CD4-positive, alpha-beta T cell (primary cell): ENCODE measurements at regions not wholly inside any gene's neighbourhood (a gene's known extent, or its start where the extent isn't known, plus 50 kb on each side); places are given as distances from the start of the nearest gene placed in this dataset.

ENCODE experiments used
- ATAC-seq: fragments of 200-7000 bp; cut with Tn5 transposase; one replicate; pipeline ENCODE4 v1.10.0; 2022; ENCODE audit warnings: mild to moderate bottlenecking; ENCODE audit not compliant: poor library complexity
- CTCF ChIA-PET: fragments of 350-600 bp; sonication (Branson Sonifier 250); formaldehyde crosslinking; loops from one replicate; lab custom pipeline; 2021; ENCODE audit warnings: antibody characterized with exemption, inconsistent platforms; lab: Charles Lee
- POLR2A ChIA-PET: fragments of 350-600 bp; sonication (Branson Sonifier 250); formaldehyde crosslinking; loops from one replicate; lab custom pipeline; 2021; ENCODE audit warnings: antibody characterized with exemption, inconsistent platforms; lab: Charles Lee
- DNase-seq, 14 experiments: peaks; one replicate each; pipeline ENCODE4 v3.0.0-alpha.2; 2013 to 2020; ENCODE audit warnings: mixed read lengths in 2 of 14
- H3K27ac ChIP-seq, 2 donors: one replicate each; pipeline versions ENCODE4 v1.5.1 to v1.7.0; 2013; ENCODE audit warnings: low read length in 2 of 2, low read depth in 1 of 2, mild to moderate bottlenecking in 1 of 2
- H3K27me3 ChIP-seq, 2 experiments: 1 replicate in 1 of 2; 2 replicates in 1 of 2; pipeline versions ENCODE4 v1.6.1 to v1.7.0; 2013; ENCODE audit warnings: low read length in 2 of 2, control low read depth in 1 of 2, mild to moderate bottlenecking in 1 of 2, moderate library complexity in 1 of 2; ENCODE audit not compliant: insufficient read depth in 2 of 2, control insufficient read depth in 1 of 2
- H3K36me3 ChIP-seq: one replicate; pipeline ENCODE4 v1.6.1; 2013; ENCODE audit warnings: low read length, control low read depth; ENCODE audit not compliant: insufficient read depth
- H3K4me1 ChIP-seq: one replicate; pipeline ENCODE4 v1.6.1; 2013; ENCODE audit warnings: low read length, control low read depth; ENCODE audit not compliant: insufficient read depth
- H3K4me3 ChIP-seq: one replicate; pipeline ENCODE4 v1.5.1; 2013; ENCODE audit warnings: mild to moderate bottlenecking, low read length, moderate library complexity
- H3K9me3 ChIP-seq, 2 experiments: 1 replicate in 1 of 2; 2 replicates in 1 of 2; pipeline versions ENCODE4 v1.6.1 to v1.7.0; 2013; ENCODE audit warnings: low read length in 2 of 2, mild to moderate bottlenecking in 2 of 2, control low read depth in 1 of 2, moderate library complexity in 1 of 2; ENCODE audit not compliant: control insufficient read depth in 1 of 2, insufficient read depth in 1 of 2
- H3K27ac Mint-ChIP-seq: one replicate; pipeline ENCODE4 v1.8.0; 2020; ENCODE audit warnings: mixed read lengths
- H3K27me3 Mint-ChIP-seq: one replicate; pipeline ENCODE4 v1.8.0; 2021; ENCODE audit warnings: mixed read lengths
- H3K36me3 Mint-ChIP-seq: one replicate; pipeline ENCODE4 v1.8.0; 2021; ENCODE audit warnings: low read depth, mixed read lengths
- H3K4me1 Mint-ChIP-seq: one replicate; pipeline ENCODE4 v1.8.0; 2021; ENCODE audit warnings: low read depth, mixed read lengths
- H3K4me3 Mint-ChIP-seq: one replicate; pipeline ENCODE4 v1.8.0; 2020; ENCODE audit warnings: mild to moderate bottlenecking, mixed read lengths
- H3K9me3 Mint-ChIP-seq: one replicate; pipeline ENCODE4 v1.8.0; 2020; ENCODE audit warnings: mixed read lengths
- CTCF ChIP-seq: fragments of 200-600 bp; IDR thresholded peaks from one replicate; pipeline ENCODE4 v1.8.0; 2022; ENCODE audit warnings: antibody characterized with exemption, mild to moderate bottlenecking
- intact Hi-C, 2 experiments: fragments of 100-400 bp; cut with DNase I in 1 of 2; cut with micrococcal nuclease in 1 of 2; formaldehyde crosslinking; loops; one replicate each; pipeline versions ENCODE4 v1.15.1 to v1.9.0; 2023 to 2025; cut with DNase I, micrococcal nuclease

GRCh38 chr9:78584589-78584988, 287.7 kb downstream of the PSAT1 start:
- POLR2A ChIA-PET: no interaction called here
- Mint-ChIP-seq H3K27me3 (peaks cover 14% of the 10 kb centered on the region), H3K4me3 (no peak overlapping the region), H3K4me1 (no peaks in the 10 kb centered on the region), H3K27ac (no peak overlapping the region), H3K9me3 (peaks cover 5% of the 10 kb centered on the region), H3K36me3 (no peaks in the 10 kb centered on the region)
- CTCF ChIA-PET: no interaction called here
- no peak for DNase-seq
- H3K27ac ChIP-seq: no peak overlapping the region
- intact Hi-C loops: no loop called here
- peaks cover 0 to 4% of the 10 kb centered on the region in 2 experiments for H3K9me3 ChIP-seq
- ATAC-seq: no peak
- H3K4me3 ChIP-seq: no peak overlapping the region
- H3K4me1 ChIP-seq: no peaks in the 10 kb centered on the region
- no peak for TF ChIP-seq CTCF
- peaks cover 0 to 6% of the 10 kb centered on the region in 2 experiments for H3K27me3 ChIP-seq
- no peaks in the 10 kb centered on the region for H3K36me3 ChIP-seq

GRCh38 chr9:78585909-78586308, 289.0 kb downstream of the PSAT1 start:
- ATAC-seq: no peak
- H3K27me3 Mint-ChIP-seq: peaks cover 8% of the 10 kb centered on the region
- Histone ChIP-seq H3K4me3 (no peak overlapping the region), H3K9me3 (peaks cover 0 to 4% of the 10 kb centered on the region in 2 experiments), H3K4me1 (no peaks in the 10 kb centered on the region), H3K27ac (no peak overlapping the region), H3K27me3 (peaks cover 0 to 6% of the 10 kb centered on the region in 2 experiments), H3K36me3 (no peaks in the 10 kb centered on the region)
- intact Hi-C loops: no loop called here
- ChIA-PET CTCF (no interaction called here), POLR2A (no interaction called here)
- no peak overlapping the region for H3K27ac Mint-ChIP-seq
- no peaks in the 10 kb centered on the region for H3K36me3 Mint-ChIP-seq
- no peaks in the 10 kb centered on the region for H3K4me1 Mint-ChIP-seq
- H3K4me3 Mint-ChIP-seq: no peak overlapping the region
- H3K9me3 Mint-ChIP-seq: peaks cover 5% of the 10 kb centered on the region
- TF ChIP-seq CTCF: no peak
- no peak for DNase-seq

- DNase-seq (no peak), ATAC-seq (no peak)
- no peaks in the 10 kb centered on the region for H3K27me3 ChIP-seq
- no peaks in the 10 kb centered on the region for H3K4me1 ChIP-seq
- ChIA-PET CTCF (no interaction called here), POLR2A (no interaction called here)
- intact Hi-C loops: no loop called here
- no peak for TF ChIP-seq CTCF
- peaks cover 5% of the 10 kb centered on the region for H3K9me3 Mint-ChIP-seq
- no peaks in the 10 kb centered on the region for H3K4me1 Mint-ChIP-seq
- no peaks in the 10 kb centered on the region for H3K36me3 Mint-ChIP-seq
- H3K36me3 ChIP-seq: no peaks in the 10 kb centered on the region
- no peak overlapping the region for H3K4me3 Mint-ChIP-seq
- H3K27me3 Mint-ChIP-seq: no peaks in the 10 kb centered on the region
- no peak overlapping the region for H3K27ac Mint-ChIP-seq
- no peak overlapping the region for H3K4me3 ChIP-seq
- peaks cover 0 to 4% of the 10 kb centered on the region in 2 experiments for H3K9me3 ChIP-seq
- no peak overlapping the region for H3K27ac ChIP-seq
Measured at GRCh38 chr9:78590068-78590467, 293.1 kb downstream of the PSAT1 start.
